T-cell (primary cell): ENCODE measurements at regions not wholly inside any gene's neighbourhood (a gene's known extent, or its start where the extent isn't known, plus 50 kb on each side); places are given as distances from the start of the nearest gene placed in this dataset.

ENCODE experiments used
- ATAC-seq, 4 experiments: fragments of 200-7000 bp in 3 of 4; fragments of 150-1000 bp in 1 of 4; cut with Tn5 transposase; replicated peaks in 1 of 4; 1 replicate in 3 of 4; 2 replicates in 1 of 4; pipeline ENCODE4 v1.10.0; 2021; ENCODE audit warnings: moderate library complexity in 3 of 4, mild to moderate bottlenecking in 2 of 4, moderate number of reproducible peaks in 1 of 4
- CTCF ChIA-PET, 2 donors: fragments of 300-600 bp; sonication (Branson Sonifier 250); formaldehyde crosslinking; loops; one replicate each; lab custom pipeline; 2022; ENCODE audit warnings: antibody characterized with exemption in 2 of 2; lab: Charles Lee
- POLR2A ChIA-PET, 2 donors: fragments of 300-600 bp; sonication (Branson Sonifier 250); formaldehyde crosslinking; loops; one replicate each; lab custom pipeline; 2022; ENCODE audit warnings: antibody characterized with exemption in 2 of 2; lab: Charles Lee
- DNase-seq, 35 experiments: peaks; one replicate each; pipeline versions ENCODE4 v3.0.0 to v3.0.0-alpha.2; 2013 to 2023
- H3K27ac ChIP-seq: one replicate; pipeline ENCODE4 v1.5.1; 2013; ENCODE audit warnings: low read length
- H3K27me3 ChIP-seq, 2 experiments: replicated peaks in 1 of 2; 1 replicate in 1 of 2; 2 replicates in 1 of 2; pipeline versions ENCODE4 v1.6.1 to v1.7.0; 2013; ENCODE audit warnings: low read length in 1 of 2, mixed read lengths in 1 of 2; ENCODE audit not compliant: control insufficient read depth in 2 of 2, insufficient read depth in 2 of 2; ENCODE audit errors: extremely low read depth in 1 of 2
- H3K36me3 ChIP-seq, 2 donors: 1 replicate in 1 of 2; 2 replicates in 1 of 2; pipeline versions ENCODE4 v1.6.1 to v1.7.0; 2013; ENCODE audit warnings: low read length in 1 of 2; ENCODE audit not compliant: control insufficient read depth in 2 of 2, insufficient read depth in 1 of 2; ENCODE audit errors: extremely low read depth in 1 of 2
- H3K4me1 ChIP-seq, 2 experiments: 1 replicate in 1 of 2; 2 replicates in 1 of 2; pipeline versions ENCODE4 v1.6.1 to v1.7.0; 2013; ENCODE audit warnings: low read length in 2 of 2, mixed read lengths in 1 of 2; ENCODE audit not compliant: insufficient read depth in 2 of 2, control insufficient read depth in 1 of 2; ENCODE audit errors: extremely low read depth in 1 of 2
- H3K4me3 ChIP-seq, 2 donors: 1 replicate in 1 of 2; 2 replicates in 1 of 2; pipeline versions ENCODE4 v1.5.1 to v1.7.0; 2013; ENCODE audit warnings: mild to moderate bottlenecking in 2 of 2, low read length in 1 of 2, moderate library complexity in 1 of 2; ENCODE audit not compliant: control insufficient read depth in 1 of 2; ENCODE audit errors: extremely low read depth in 1 of 2
- H3K9me3 ChIP-seq: 2 replicates; pipeline ENCODE4 v1.7.0; 2013
- H3K27ac Mint-ChIP-seq, 2 donors: one replicate each; pipeline ENCODE4 v1.8.0; 2020 to 2021; ENCODE audit warnings: mild to moderate bottlenecking in 2 of 2, mixed read lengths in 2 of 2
- H3K27me3 Mint-ChIP-seq, 2 donors: one replicate each; pipeline ENCODE4 v1.8.0; 2021 to 2022; ENCODE audit warnings: mixed read lengths in 2 of 2
- H3K36me3 Mint-ChIP-seq: one replicate; pipeline ENCODE4 v1.8.0; 2021; ENCODE audit warnings: mixed read lengths
- H3K4me1 Mint-ChIP-seq, 3 donors: one replicate each; pipeline ENCODE4 v1.8.0; 2020 to 2022; ENCODE audit warnings: mixed read lengths in 3 of 3, mild to moderate bottlenecking in 1 of 3
- H3K4me3 Mint-ChIP-seq, 3 donors: one replicate each; pipeline ENCODE4 v1.8.0; 2020 to 2022; ENCODE audit warnings: mild to moderate bottlenecking in 3 of 3, mixed read lengths in 3 of 3, moderate library complexity in 3 of 3
- H3K9me3 Mint-ChIP-seq, 3 donors: one replicate each; pipeline ENCODE4 v1.8.0; 2020 to 2022; ENCODE audit warnings: mixed read lengths in 3 of 3
- WGBS: methylation state at CpG from one replicate; pipeline ENCODE4 v1.1.5; 2013; ENCODE audit warnings: missing lambda C conversion rate; ENCODE audit not compliant: insufficient coverage; 5-methylcytosine and 5-hydroxymethylcytosine counted together

- ChIA-PET POLR2A (no interaction called here), CTCF (interaction anchor here in 1 of 2 donors (0.6 to 0.7 kb wide), 2 partner anchors 11 to 16 kb away, joined by 6 read pairs; no protein-coding TSS in a partner anchor)
- H3K36me3 Mint-ChIP-seq = no peaks in the 10 kb centered on the region
- Histone ChIP-seq H3K4me1 (no peaks in the 10 kb centered on the region), H3K4me3 (no peak overlapping the region), H3K9me3 (no peaks in the 10 kb centered on the region), H3K36me3 (no peaks in the 10 kb centered on the region), H3K27me3 (peaks cover 0 to 18% of the 10 kb centered on the region in 2 experiments), H3K27ac (no peak overlapping the region)
- H3K4me1 Mint-ChIP-seq = peaks cover 3 to 8% (median 7%) of the 10 kb centered on the region in 3 donors
- H3K27ac Mint-ChIP-seq = no peak overlapping the region
- H3K27me3 Mint-ChIP-seq = peaks cover 5 to 7% of the 10 kb centered on the region in 2 donors
- WGBS = no CpG with 5 or more reads among the region's 5 CpGs
- ATAC-seq = no peak
- DNase-seq = no peak
- H3K4me3 Mint-ChIP-seq = no peak overlapping the region
- no peaks in the 10 kb centered on the region for H3K9me3 Mint-ChIP-seq
Observed at GRCh38 chr15:68499620-68500312, 67.8 kb upstream of the ITGA11 start.

- Mint-ChIP-seq H3K27me3 (peaks cover 5 to 13% of the 10 kb centered on the region in 2 donors), H3K4me3 (no peak overlapping the region), H3K36me3 (no peaks in the 10 kb centered on the region), H3K27ac (no peak overlapping the region), H3K4me1 (peaks cover 5 to 14% (median 10%) of the 10 kb centered on the region in 3 donors), H3K9me3 (no peaks in the 10 kb centered on the region)
- DNase-seq (no peak), ATAC-seq (no peak)
- Histone ChIP-seq H3K4me1 (no peaks in the 10 kb centered on the region), H3K9me3 (no peaks in the 10 kb centered on the region), H3K27me3 (peaks cover 0 to 18% of the 10 kb centered on the region in 2 experiments), H3K36me3 (no peaks in the 10 kb centered on the region), H3K27ac (no peak overlapping the region), H3K4me3 (no peak overlapping the region)
- CTCF ChIA-PET = interaction anchor here in 1 of 2 donors (0.7 kb wide), 1 partner anchor 12 kb away, joined by 6 read pairs; no protein-coding TSS in a partner anchor
- 76% methylated on average over 3 of the region's 11 CpGs for WGBS
- POLR2A ChIA-PET = no interaction called here
Observed at GRCh38 chr15:68500363-68501258, 68.6 kb upstream of the ITGA11 start.

- no peak overlapping the region for H3K4me3 Mint-ChIP-seq
- ChIA-PET POLR2A (no interaction called here), CTCF (no interaction called here)
- no peaks in the 10 kb centered on the region for H3K36me3 Mint-ChIP-seq
- Histone ChIP-seq H3K27me3 (peaks cover 0 to 24% of the 10 kb centered on the region in 2 experiments), H3K4me1 (no peaks in the 10 kb centered on the region), H3K27ac (no peak overlapping the region), H3K36me3 (no peaks in the 10 kb centered on the region), H3K9me3 (no peaks in the 10 kb centered on the region), H3K4me3 (no peak overlapping the region)
- DNase-seq (no peak), ATAC-seq (no peak)
- peaks cover 5 to 14% (median 10%) of the 10 kb centered on the region in 3 donors for H3K4me1 Mint-ChIP-seq
- no peaks in the 10 kb centered on the region for H3K9me3 Mint-ChIP-seq
- peaks cover 5 to 16% of the 10 kb centered on the region in 2 donors for H3K27me3 Mint-ChIP-seq
- H3K27ac Mint-ChIP-seq = no peak overlapping the region
- 87% methylated on average over 3 of the region's 4 CpGs for WGBS
Observed at GRCh38 chr15:68501259-68501591, 69.3 kb upstream of the ITGA11 start.

GRCh38 chr15:68501616-68502015 lies 69.7 kb upstream of the ITGA11 start:
- ChIA-PET CTCF (no interaction called here), POLR2A (no interaction called here)
- Mint-ChIP-seq H3K9me3 (no peaks in the 10 kb centered on the region), H3K27ac (no peak overlapping the region), H3K4me3 (no peak overlapping the region), H3K36me3 (no peaks in the 10 kb centered on the region), H3K27me3 (peaks cover 5 to 16% of the 10 kb centered on the region in 2 donors), H3K4me1 (peaks cover 5 to 14% (median 10%) of the 10 kb centered on the region in 3 donors)
- DNase-seq (no peak), ATAC-seq (no peak)
- H3K9me3 ChIP-seq = no peaks in the 10 kb centered on the region
- no peaks in the 10 kb centered on the region for H3K4me1 ChIP-seq
- H3K27me3 ChIP-seq = peaks cover 0 to 25% of the 10 kb centered on the region in 2 experiments
- no peak overlapping the region for H3K27ac ChIP-seq
- H3K36me3 ChIP-seq = no peaks in the 10 kb centered on the region
- H3K4me3 ChIP-seq = no peak overlapping the region
- WGBS = 50% methylated on average over 1 of the region's 2 CpGs

GRCh38 chr15:68502398-68502901 lies 70.5 kb upstream of the ITGA11 start:
- Mint-ChIP-seq H3K27me3 (peaks cover 9 to 22% of the 10 kb centered on the region in 2 donors), H3K27ac (no peak overlapping the region), H3K36me3 (no peaks in the 10 kb centered on the region), H3K4me1 (peaks cover 5 to 14% (median 10%) of the 10 kb centered on the region in 3 donors), H3K4me3 (no peak overlapping the region), H3K9me3 (no peaks in the 10 kb centered on the region)
- ChIA-PET CTCF (no interaction called here), POLR2A (no interaction called here)
- 93% methylated on average over 9 of the region's 11 CpGs for WGBS
- DNase-seq (no peak), ATAC-seq (no peak)
- H3K4me3 ChIP-seq = no peak overlapping the region
- no peaks in the 10 kb centered on the region for H3K9me3 ChIP-seq
- H3K36me3 ChIP-seq = no peaks in the 10 kb centered on the region
- H3K27me3 ChIP-seq = peaks cover 0 to 25% of the 10 kb centered on the region in 2 experiments
- H3K27ac ChIP-seq = no peak overlapping the region
- no peaks in the 10 kb centered on the region for H3K4me1 ChIP-seq

- H3K4me1 ChIP-seq = no peaks in the 10 kb centered on the region
- no peak overlapping the region for H3K27ac Mint-ChIP-seq
- CTCF ChIA-PET = no interaction called here
Observed at GRCh38 chr15:68503213-68503612, 71.2 kb upstream of the ITGA11 start.

More at GRCh38 chr15:68503213-68503612, 71.2 kb upstream of the ITGA11 start:
- WGBS = 95% methylated on average over 3 of the region's 7 CpGs
- Mint-ChIP-seq H3K36me3 (no peaks in the 10 kb centered on the region), H3K27me3 (peaks cover 9 to 22% of the 10 kb centered on the region in 2 donors), H3K4me3 (no peak overlapping the region), H3K4me1 (peaks cover 5 to 14% (median 10%) of the 10 kb centered on the region in 3 donors), H3K9me3 (no peaks in the 10 kb centered on the region)
- DNase-seq = no peak
- H3K36me3 ChIP-seq = no peaks in the 10 kb centered on the region
- peaks cover 0 to 27% of the 10 kb centered on the region in 2 experiments for H3K27me3 ChIP-seq
- no peak overlapping the region for H3K27ac ChIP-seq
- POLR2A ChIA-PET = no interaction called here
- ATAC-seq = no peak
- H3K9me3 ChIP-seq = no peaks in the 10 kb centered on the region
- H3K4me3 ChIP-seq = no peak overlapping the region
